ENCODE measurements at regions not wholly inside any gene's neighbourhood (a gene's known extent, or its start where the extent isn't known, plus 50 kb on each side); places are given as distances from the start of the nearest gene placed in this dataset.

- no peak for DNase-seq (ENCODE audit: low read depth, low spot score)
Observed at GRCh38 chr18:40079786-40080185, 1875.2 kb upstream of the PIK3C3 start.

- DNase-seq (ENCODE audit: low read depth, low spot score) = no peak
Observed at GRCh38 chr18:40075616-40076015, 1879.4 kb upstream of the PIK3C3 start.

- DNase-seq (ENCODE audit: low read depth, low spot score) = no peak
Observed at GRCh38 chr18:40072761-40073160, 1882.3 kb upstream of the PIK3C3 start.

- no peak for DNase-seq (ENCODE audit: low read depth, low spot score)
Observed at GRCh38 chr18:40066368-40066767, 1888.7 kb upstream of the PIK3C3 start.

GRCh38 chr18:40063488-40063887, 1891.5 kb upstream of the PIK3C3 start:
- no peak for DNase-seq (ENCODE audit: low read depth, low spot score)

GRCh38 chr18:40061086-40061485, 1893.9 kb upstream of the PIK3C3 start:
- no peak for DNase-seq (ENCODE audit: low read depth, low spot score)

GRCh38 chr18:40060562-40060961, 1894.5 kb upstream of the PIK3C3 start:
- no peak for DNase-seq (ENCODE audit: low read depth, low spot score)

GRCh38 chr18:40058811-40059570, 1896.0 kb upstream of the PIK3C3 start:
- DNase-seq (ENCODE audit: low read depth, low spot score) = no peak

- no peak for DNase-seq (ENCODE audit: low read depth, low spot score)
Observed at GRCh38 chr18:40056079-40056692, 1898.8 kb upstream of the PIK3C3 start.

- no peak for DNase-seq (ENCODE audit: low read depth, low spot score)
Observed at GRCh38 chr18:40055262-40055661, 1899.8 kb upstream of the PIK3C3 start.

- DNase-seq (ENCODE audit: low read depth, low spot score) = no peak
Observed at GRCh38 chr18:40049716-40050115, 1905.3 kb upstream of the PIK3C3 start.

GRCh38 chr18:40048886-40049650, 1906.0 kb upstream of the PIK3C3 start:
- no peak for DNase-seq (ENCODE audit: low read depth, low spot score)

GRCh38 chr18:40048253-40048652, 1906.8 kb upstream of the PIK3C3 start:
- DNase-seq (ENCODE audit: low read depth, low spot score) = no peak

- no peak for DNase-seq (ENCODE audit: low read depth, low spot score)
Observed at GRCh38 chr18:40046596-40046995, 1908.4 kb upstream of the PIK3C3 start.

- DNase-seq (ENCODE audit: low read depth, low spot score) = no peak
Observed at GRCh38 chr18:40041951-40042350, 1913.1 kb upstream of the PIK3C3 start.

- DNase-seq (ENCODE audit: low read depth, low spot score) = no peak
Observed at GRCh38 chr18:40040574-40040973, 1914.5 kb upstream of the PIK3C3 start.

- DNase-seq (ENCODE audit: low read depth, low spot score) = no peak
Observed at GRCh38 chr18:40037356-40037755, 1917.7 kb upstream of the PIK3C3 start.

- DNase-seq (ENCODE audit: low read depth, low spot score) = no peak
Observed at GRCh38 chr18:40036861-40037260, 1918.2 kb upstream of the PIK3C3 start.

- DNase-seq (ENCODE audit: low read depth, low spot score) = no peak
Observed at GRCh38 chr18:40035966-40036365, 1919.1 kb upstream of the PIK3C3 start.

GRCh38 chr18:40032076-40032475, 1923.0 kb upstream of the PIK3C3 start:
- DNase-seq (ENCODE audit: low read depth, low spot score) = no peak

GRCh38 chr18:40031435-40031834, 1923.6 kb upstream of the PIK3C3 start:
- no peak for DNase-seq (ENCODE audit: low read depth, low spot score)

- DNase-seq (ENCODE audit: low read depth, low spot score) = no peak
Observed at GRCh38 chr18:40019797-40020392, 1935.1 kb upstream of the PIK3C3 start.
